WTC11 (cell line): ENCODE measurements at regions not wholly inside any gene's neighbourhood (a gene's known extent, or its start where the extent isn't known, plus 50 kb on each side); places are given as distances from the start of the nearest gene placed in this dataset.

Source experiments
- ATAC-seq: fragments of 200-7000 bp; cut with Tn5 transposase; 2 replicates; pipeline ENCODE4 v1.10.0; 2021; ENCODE audit warnings: mild to moderate bottlenecking, moderate library complexity
- CTCF ChIA-PET: fragments of 300-600 bp; sonication (Branson Sonifier 250); formaldehyde crosslinking; loops from one replicate; lab custom pipeline; 2021; ENCODE audit warnings: antibody characterized with exemption; lab: Charles Lee
- POLR2A ChIA-PET: fragments of 350-600 bp; sonication (Branson Sonifier 250); formaldehyde crosslinking; loops from one replicate; lab custom pipeline; 2021; ENCODE audit warnings: antibody characterized with exemption; lab: Charles Lee
- DNase-seq: peaks from one replicate; pipeline ENCODE4 v3.0.0; 2021; ENCODE audit warnings: low spot score
- H3K27ac Mint-ChIP-seq: 2 replicates; pipeline ENCODE4 v1.8.0; 2021; ENCODE audit warnings: mixed read lengths
- H3K27me3 Mint-ChIP-seq: 2 replicates; pipeline ENCODE4 v1.8.0; 2021; ENCODE audit warnings: low read depth, mild to moderate bottlenecking, moderate library complexity, mixed read lengths
- H3K36me3 Mint-ChIP-seq: 2 replicates; pipeline ENCODE4 v1.8.0; 2021; ENCODE audit warnings: mixed read lengths
- H3K4me1 Mint-ChIP-seq: 2 replicates; pipeline ENCODE4 v1.8.0; 2022; ENCODE audit warnings: mixed read lengths
- H3K4me3 Mint-ChIP-seq: 2 replicates; pipeline ENCODE4 v1.8.0; 2021; ENCODE audit warnings: mild to moderate bottlenecking, moderate library complexity, mixed read lengths
- H3K9me3 Mint-ChIP-seq: 2 replicates; pipeline ENCODE4 v1.8.0; 2021; ENCODE audit warnings: mixed read lengths
- CBFB ChIP-seq: sonication (generic); formaldehyde crosslinking; IDR thresholded peaks from 2 replicates; pipeline ENCODE4 v1.8.1; 2022; ENCODE audit warnings: mild to moderate bottlenecking, low read depth, missing genetic modification reagents
- CREM ChIP-seq: sonication (generic); formaldehyde crosslinking; IDR thresholded peaks from 2 replicates; pipeline ENCODE4 v1.8.1; 2022; ENCODE audit warnings: mild to moderate bottlenecking, missing genetic modification reagents, moderate library complexity
- ESRRA ChIP-seq: sonication (generic); formaldehyde crosslinking; IDR thresholded peaks from 2 replicates; pipeline ENCODE4 v1.8.1; 2022; ENCODE audit warnings: mild to moderate bottlenecking, missing genetic modification reagents, borderline replicate concordance
- GRHL2 ChIP-seq: fragments of 250-450 bp; sonication (Bioruptor Pico); IDR thresholded peaks from 2 replicates; pipeline ENCODE4 v1.8.0; 2022; ENCODE audit warnings: mild to moderate bottlenecking, moderate library complexity; ENCODE audit not compliant: insufficient replicate concordance, severe bottlenecking
- KAT7 ChIP-seq: sonication (generic); formaldehyde crosslinking; IDR thresholded peaks from 2 replicates; pipeline ENCODE4 v1.8.1; 2023; ENCODE audit warnings: missing genetic modification reagents, mild to moderate bottlenecking, borderline replicate concordance
- MYBL2 ChIP-seq: sonication (generic); formaldehyde crosslinking; IDR thresholded peaks from 2 replicates; pipeline ENCODE4 v1.8.1; 2023; ENCODE audit warnings: mild to moderate bottlenecking, moderate library complexity, missing genetic modification reagents
- NFYB ChIP-seq: sonication (generic); formaldehyde crosslinking; conservative IDR thresholded peaks from 2 replicates; pipeline ENCODE4 v1.8.0; 2022; ENCODE audit warnings: low read depth, missing genetic modification reagents
- NR1H2 ChIP-seq: sonication (generic); formaldehyde crosslinking; IDR thresholded peaks from 2 replicates; pipeline ENCODE4 v1.9.0; 2021; ENCODE audit warnings: mild to moderate bottlenecking, moderate library complexity, missing genetic modification reagents
- OVOL2 ChIP-seq: fragments of 250-450 bp; sonication (Bioruptor Pico); IDR thresholded peaks from 2 replicates; pipeline ENCODE4 v1.9.0; 2021; ENCODE audit warnings: mild to moderate bottlenecking, borderline replicate concordance
- SMAD4 ChIP-seq: sonication (generic); formaldehyde crosslinking; IDR thresholded peaks from 2 replicates; pipeline ENCODE4 v1.8.0; 2022; ENCODE audit warnings: mild to moderate bottlenecking, missing genetic modification reagents
- ZNF396 ChIP-seq: fragments of 250-450 bp; sonication (Bioruptor Pico); IDR thresholded peaks from 2 replicates; pipeline ENCODE4 v1.8.0; 2021; ENCODE audit warnings: mild to moderate bottlenecking, moderate library complexity, borderline replicate concordance
- TF ChIP-seq, protein P1 (sequence below): sonication (generic); formaldehyde crosslinking; IDR thresholded peaks from 2 replicates; pipeline ENCODE4 v1.8.1; 2023; ENCODE audit warnings: mild to moderate bottlenecking, missing genetic modification reagents, borderline replicate concordance
- TF ChIP-seq, protein P2 (sequence below): sonication (generic); formaldehyde crosslinking; IDR thresholded peaks from 2 replicates; pipeline ENCODE4 v1.8.1; 2022; ENCODE audit warnings: low read depth, missing genetic modification reagents, borderline replicate concordance
- TF ChIP-seq, protein P3 (sequence below): sonication (generic); formaldehyde crosslinking; IDR thresholded peaks from 2 replicates; pipeline ENCODE4 v1.8.1; 2022; ENCODE audit warnings: missing genetic modification reagents, borderline replicate concordance
- TF ChIP-seq, protein P4 (sequence below): sonication (generic); formaldehyde crosslinking; IDR thresholded peaks from 2 replicates; pipeline ENCODE4 v1.8.0; 2022; ENCODE audit warnings: mild to moderate bottlenecking, missing genetic modification reagents
- TF ChIP-seq, protein P5 (sequence below): sonication (generic); formaldehyde crosslinking; IDR thresholded peaks from 2 replicates; pipeline ENCODE4 v1.8.1; 2022; ENCODE audit warnings: mild to moderate bottlenecking, missing genetic modification reagents, moderate library complexity, borderline replicate concordance
- TF ChIP-seq, protein P6 (sequence below): fragments of 250-450 bp; sonication (Bioruptor Pico); IDR thresholded peaks from 2 replicates; pipeline ENCODE4 v2.1.2; 2022; ENCODE audit warnings: mild to moderate bottlenecking, moderate library complexity
- TF ChIP-seq, protein P7 (sequence below): sonication (generic); formaldehyde crosslinking; IDR thresholded peaks from 2 replicates; pipeline ENCODE4 v1.8.1; 2022; ENCODE audit warnings: mild to moderate bottlenecking, moderate library complexity, missing genetic modification reagents
- TF ChIP-seq, protein P8 (sequence below): fragments of 250-450 bp; sonication (Bioruptor Pico); IDR thresholded peaks from 2 replicates; pipeline ENCODE4 v1.9.0; 2021; ENCODE audit warnings: mild to moderate bottlenecking

DNA sequence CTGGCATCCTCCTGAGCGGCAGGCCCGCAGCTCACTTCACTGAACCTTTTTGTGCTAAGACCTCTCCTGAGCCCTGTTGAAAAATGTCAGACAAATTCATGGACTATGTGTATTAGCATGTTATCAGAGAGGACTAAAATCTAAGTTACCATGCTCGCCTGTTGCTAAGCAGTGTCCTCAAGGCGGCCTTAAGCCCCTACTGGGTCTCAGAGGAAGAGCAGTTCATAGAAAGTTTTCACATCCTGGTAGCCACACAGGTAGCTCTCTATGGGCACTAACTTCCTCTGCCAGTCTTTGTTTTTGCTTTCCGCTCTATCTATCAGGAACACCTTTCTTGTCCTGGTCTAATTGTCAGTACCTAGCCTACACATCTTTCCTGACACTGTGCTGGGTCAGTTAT is 306.6 kb upstream of the MIS18BP1 start:
- no peak overlapping the region for H3K4me3 Mint-ChIP-seq
- no peaks in the 10 kb centered on the region for H3K27me3 Mint-ChIP-seq
- H3K4me1 Mint-ChIP-seq = no peaks in the 10 kb centered on the region
- no peak for TF ChIP-seq MYBL2 (CRISPR knock-in tag)
- TF ChIP-seq CREM (CRISPR knock-in tag) = no peak
- TF ChIP-seq, protein P1, sequence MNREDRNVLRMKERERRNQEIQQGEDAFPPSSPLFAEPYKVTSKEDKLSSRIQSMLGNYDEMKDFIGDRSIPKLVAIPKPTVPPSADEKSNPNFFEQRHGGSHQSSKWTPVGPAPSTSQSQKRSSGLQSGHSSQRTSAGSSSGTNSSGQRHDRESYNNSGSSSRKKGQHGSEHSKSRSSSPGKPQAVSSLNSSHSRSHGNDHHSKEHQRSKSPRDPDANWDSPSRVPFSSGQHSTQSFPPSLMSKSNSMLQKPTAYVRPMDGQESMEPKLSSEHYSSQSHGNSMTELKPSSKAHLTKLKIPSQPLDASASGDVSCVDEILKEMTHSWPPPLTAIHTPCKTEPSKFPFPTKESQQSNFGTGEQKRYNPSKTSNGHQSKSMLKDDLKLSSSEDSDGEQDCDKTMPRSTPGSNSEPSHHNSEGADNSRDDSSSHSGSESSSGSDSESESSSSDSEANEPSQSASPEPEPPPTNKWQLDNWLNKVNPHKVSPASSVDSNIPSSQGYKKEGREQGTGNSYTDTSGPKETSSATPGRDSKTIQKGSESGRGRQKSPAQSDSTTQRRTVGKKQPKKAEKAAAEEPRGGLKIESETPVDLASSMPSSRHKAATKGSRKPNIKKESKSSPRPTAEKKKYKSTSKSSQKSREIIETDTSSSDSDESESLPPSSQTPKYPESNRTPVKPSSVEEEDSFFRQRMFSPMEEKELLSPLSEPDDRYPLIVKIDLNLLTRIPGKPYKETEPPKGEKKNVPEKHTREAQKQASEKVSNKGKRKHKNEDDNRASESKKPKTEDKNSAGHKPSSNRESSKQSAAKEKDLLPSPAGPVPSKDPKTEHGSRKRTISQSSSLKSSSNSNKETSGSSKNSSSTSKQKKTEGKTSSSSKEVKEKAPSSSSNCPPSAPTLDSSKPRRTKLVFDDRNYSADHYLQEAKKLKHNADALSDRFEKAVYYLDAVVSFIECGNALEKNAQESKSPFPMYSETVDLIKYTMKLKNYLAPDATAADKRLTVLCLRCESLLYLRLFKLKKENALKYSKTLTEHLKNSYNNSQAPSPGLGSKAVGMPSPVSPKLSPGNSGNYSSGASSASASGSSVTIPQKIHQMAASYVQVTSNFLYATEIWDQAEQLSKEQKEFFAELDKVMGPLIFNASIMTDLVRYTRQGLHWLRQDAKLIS (CRISPR knock-in tag) = no peak
- no peak for TF ChIP-seq NFYB (CRISPR knock-in tag)
- TF ChIP-seq, protein P2, sequence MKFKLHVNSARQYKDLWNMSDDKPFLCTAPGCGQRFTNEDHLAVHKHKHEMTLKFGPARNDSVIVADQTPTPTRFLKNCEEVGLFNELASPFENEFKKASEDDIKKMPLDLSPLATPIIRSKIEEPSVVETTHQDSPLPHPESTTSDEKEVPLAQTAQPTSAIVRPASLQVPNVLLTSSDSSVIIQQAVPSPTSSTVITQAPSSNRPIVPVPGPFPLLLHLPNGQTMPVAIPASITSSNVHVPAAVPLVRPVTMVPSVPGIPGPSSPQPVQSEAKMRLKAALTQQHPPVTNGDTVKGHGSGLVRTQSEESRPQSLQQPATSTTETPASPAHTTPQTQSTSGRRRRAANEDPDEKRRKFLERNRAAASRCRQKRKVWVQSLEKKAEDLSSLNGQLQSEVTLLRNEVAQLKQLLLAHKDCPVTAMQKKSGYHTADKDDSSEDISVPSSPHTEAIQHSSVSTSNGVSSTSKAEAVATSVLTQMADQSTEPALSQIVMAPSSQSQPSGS (CRISPR knock-in tag) = no peak
- TF ChIP-seq, protein P3, sequence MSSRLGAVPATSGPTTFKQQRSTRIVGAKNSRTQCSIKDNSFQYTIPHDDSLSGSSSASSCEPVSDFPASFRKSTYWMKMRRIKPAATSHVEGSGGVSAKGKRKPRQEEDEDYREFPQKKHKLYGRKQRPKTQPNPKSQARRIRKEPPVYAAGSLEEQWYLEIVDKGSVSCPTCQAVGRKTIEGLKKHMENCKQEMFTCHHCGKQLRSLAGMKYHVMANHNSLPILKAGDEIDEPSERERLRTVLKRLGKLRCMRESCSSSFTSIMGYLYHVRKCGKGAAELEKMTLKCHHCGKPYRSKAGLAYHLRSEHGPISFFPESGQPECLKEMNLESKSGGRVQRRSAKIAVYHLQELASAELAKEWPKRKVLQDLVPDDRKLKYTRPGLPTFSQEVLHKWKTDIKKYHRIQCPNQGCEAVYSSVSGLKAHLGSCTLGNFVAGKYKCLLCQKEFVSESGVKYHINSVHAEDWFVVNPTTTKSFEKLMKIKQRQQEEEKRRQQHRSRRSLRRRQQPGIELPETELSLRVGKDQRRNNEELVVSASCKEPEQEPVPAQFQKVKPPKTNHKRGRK (CRISPR knock-in tag) = no peak
- TF ChIP-seq ESRRA (CRISPR knock-in tag) = no peak
- no peak for TF ChIP-seq OVOL2 (CRISPR knock-in tag)
- no peak for TF ChIP-seq SMAD4 (CRISPR knock-in tag)
- TF ChIP-seq NR1H2 (CRISPR knock-in tag) = no peak
- TF ChIP-seq, protein P4, sequence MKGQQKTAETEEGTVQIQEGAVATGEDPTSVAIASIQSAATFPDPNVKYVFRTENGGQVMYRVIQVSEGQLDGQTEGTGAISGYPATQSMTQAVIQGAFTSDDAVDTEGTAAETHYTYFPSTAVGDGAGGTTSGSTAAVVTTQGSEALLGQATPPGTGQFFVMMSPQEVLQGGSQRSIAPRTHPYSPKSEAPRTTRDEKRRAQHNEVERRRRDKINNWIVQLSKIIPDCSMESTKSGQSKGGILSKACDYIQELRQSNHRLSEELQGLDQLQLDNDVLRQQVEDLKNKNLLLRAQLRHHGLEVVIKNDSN (CRISPR knock-in tag) = no peak
- TF ChIP-seq, protein P5, sequence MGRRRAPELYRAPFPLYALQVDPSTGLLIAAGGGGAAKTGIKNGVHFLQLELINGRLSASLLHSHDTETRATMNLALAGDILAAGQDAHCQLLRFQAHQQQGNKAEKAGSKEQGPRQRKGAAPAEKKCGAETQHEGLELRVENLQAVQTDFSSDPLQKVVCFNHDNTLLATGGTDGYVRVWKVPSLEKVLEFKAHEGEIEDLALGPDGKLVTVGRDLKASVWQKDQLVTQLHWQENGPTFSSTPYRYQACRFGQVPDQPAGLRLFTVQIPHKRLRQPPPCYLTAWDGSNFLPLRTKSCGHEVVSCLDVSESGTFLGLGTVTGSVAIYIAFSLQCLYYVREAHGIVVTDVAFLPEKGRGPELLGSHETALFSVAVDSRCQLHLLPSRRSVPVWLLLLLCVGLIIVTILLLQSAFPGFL (CRISPR knock-in tag) = no peak
- TF ChIP-seq GRHL2 (CRISPR knock-in tag) = no peak
- TF ChIP-seq, protein P6, sequence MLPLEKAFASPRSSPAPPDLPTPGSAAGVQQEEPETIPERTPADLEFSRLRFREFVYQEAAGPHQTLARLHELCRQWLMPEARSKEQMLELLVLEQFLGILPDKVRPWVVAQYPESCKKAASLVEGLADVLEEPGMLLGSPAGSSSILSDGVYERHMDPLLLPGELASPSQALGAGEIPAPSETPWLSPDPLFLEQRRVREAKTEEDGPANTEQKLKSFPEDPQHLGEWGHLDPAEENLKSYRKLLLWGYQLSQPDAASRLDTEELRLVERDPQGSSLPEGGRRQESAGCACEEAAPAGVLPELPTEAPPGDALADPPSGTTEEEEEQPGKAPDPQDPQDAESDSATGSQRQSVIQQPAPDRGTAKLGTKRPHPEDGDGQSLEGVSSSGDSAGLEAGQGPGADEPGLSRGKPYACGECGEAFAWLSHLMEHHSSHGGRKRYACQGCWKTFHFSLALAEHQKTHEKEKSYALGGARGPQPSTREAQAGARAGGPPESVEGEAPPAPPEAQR (CRISPR knock-in tag) = no peak
- no peak for TF ChIP-seq KAT7 (CRISPR knock-in tag)
- no peak for TF ChIP-seq CBFB (CRISPR knock-in tag)
- TF ChIP-seq, protein P7, sequence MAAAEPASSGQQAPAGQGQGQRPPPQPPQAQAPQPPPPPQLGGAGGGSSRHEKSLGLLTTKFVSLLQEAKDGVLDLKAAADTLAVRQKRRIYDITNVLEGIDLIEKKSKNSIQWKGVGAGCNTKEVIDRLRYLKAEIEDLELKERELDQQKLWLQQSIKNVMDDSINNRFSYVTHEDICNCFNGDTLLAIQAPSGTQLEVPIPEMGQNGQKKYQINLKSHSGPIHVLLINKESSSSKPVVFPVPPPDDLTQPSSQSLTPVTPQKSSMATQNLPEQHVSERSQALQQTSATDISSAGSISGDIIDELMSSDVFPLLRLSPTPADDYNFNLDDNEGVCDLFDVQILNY (CRISPR knock-in tag) = no peak
- TF ChIP-seq, protein P8, sequence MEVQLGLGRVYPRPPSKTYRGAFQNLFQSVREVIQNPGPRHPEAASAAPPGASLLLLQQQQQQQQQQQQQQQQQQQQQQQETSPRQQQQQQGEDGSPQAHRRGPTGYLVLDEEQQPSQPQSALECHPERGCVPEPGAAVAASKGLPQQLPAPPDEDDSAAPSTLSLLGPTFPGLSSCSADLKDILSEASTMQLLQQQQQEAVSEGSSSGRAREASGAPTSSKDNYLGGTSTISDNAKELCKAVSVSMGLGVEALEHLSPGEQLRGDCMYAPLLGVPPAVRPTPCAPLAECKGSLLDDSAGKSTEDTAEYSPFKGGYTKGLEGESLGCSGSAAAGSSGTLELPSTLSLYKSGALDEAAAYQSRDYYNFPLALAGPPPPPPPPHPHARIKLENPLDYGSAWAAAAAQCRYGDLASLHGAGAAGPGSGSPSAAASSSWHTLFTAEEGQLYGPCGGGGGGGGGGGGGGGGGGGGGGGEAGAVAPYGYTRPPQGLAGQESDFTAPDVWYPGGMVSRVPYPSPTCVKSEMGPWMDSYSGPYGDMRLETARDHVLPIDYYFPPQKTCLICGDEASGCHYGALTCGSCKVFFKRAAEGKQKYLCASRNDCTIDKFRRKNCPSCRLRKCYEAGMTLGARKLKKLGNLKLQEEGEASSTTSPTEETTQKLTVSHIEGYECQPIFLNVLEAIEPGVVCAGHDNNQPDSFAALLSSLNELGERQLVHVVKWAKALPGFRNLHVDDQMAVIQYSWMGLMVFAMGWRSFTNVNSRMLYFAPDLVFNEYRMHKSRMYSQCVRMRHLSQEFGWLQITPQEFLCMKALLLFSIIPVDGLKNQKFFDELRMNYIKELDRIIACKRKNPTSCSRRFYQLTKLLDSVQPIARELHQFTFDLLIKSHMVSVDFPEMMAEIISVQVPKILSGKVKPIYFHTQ (CRISPR knock-in tag) = no peak
- no peak for TF ChIP-seq ZNF396
- DNase-seq (no peak), ATAC-seq (peak; percentile 87)
- ChIA-PET CTCF (interaction anchor here (1.4 kb wide), 1 partner anchor 33 kb away, joined by 4 read pairs; no protein-coding TSS in a partner anchor), POLR2A (interaction anchor here (1.0 kb wide), 1 partner anchor 55 kb away, joined by 3 read pairs; no protein-coding TSS in a partner anchor)
- H3K9me3 Mint-ChIP-seq = peaks cover 7% of the 10 kb centered on the region; the same call in 1 of the 2 replicates
- no peak overlapping the region for H3K27ac Mint-ChIP-seq
- H3K36me3 Mint-ChIP-seq = no peaks in the 10 kb centered on the region
